ENCODE measurements at regions not wholly inside any gene's neighbourhood (a gene's known extent, or its start where the extent isn't known, plus 50 kb on each side); places are given as distances from the start of the nearest gene placed in this dataset.

DNA sequence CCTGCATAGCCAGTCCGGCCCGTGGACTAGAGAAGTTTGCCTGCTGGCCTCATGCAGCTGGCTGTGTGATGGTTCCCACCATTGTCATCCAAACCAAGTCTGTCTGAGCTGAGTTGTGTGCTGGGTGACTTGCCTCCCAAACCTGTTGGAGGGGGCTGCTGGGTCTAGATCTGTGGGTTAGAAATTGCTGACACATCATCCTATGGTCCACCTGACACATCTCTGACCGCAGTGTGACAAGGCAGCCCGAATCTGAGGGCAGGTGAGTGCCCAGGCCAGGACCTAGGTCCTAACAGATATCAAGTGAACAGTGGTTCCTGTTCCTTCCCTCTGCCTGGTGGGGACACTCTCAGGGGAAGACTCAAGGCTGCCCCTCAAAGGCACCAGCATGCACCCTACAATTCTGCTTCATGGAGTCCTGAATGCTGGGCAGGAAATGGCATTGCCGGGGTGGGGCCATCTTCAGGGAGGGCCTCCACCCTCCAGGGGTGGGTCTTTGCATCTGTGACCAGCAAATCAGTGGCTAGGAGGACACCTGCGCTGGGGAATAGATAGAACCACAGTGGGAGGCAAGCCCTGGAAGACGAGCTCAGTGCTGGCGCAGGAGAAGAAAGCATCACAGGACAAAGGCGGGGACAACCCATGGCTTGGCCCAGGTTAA is 117.9 kb upstream of the ID2 start:
- no peak for DNase-seq

- no peak for DNase-seq
These were observed 117.4 kb upstream of the ID2 start for GRCh38 chr2:8564475-8564874.

GRCh38 chr2:8565399-8566154 is 116.3 kb upstream of the ID2 start:
- no peak for DNase-seq

- no peak for DNase-seq
These were observed 115.6 kb upstream of the ID2 start for GRCh38 chr2:8566155-8566670.

GRCh38 chr2:8566774-8567468 is 114.9 kb upstream of the ID2 start:
- no peak for DNase-seq

- DNase-seq = no peak
These were observed 114.2 kb upstream of the ID2 start for GRCh38 chr2:8567469-8568260.

GRCh38 chr2:8568543-8569302 is 113.1 kb upstream of the ID2 start:
- DNase-seq = no peak

GRCh38 chr2:8569332-8569930 is 112.4 kb upstream of the ID2 start:
- DNase-seq = no peak

- DNase-seq = no peak
These were observed 111.2 kb upstream of the ID2 start for GRCh38 chr2:8570637-8571036.

DNA sequence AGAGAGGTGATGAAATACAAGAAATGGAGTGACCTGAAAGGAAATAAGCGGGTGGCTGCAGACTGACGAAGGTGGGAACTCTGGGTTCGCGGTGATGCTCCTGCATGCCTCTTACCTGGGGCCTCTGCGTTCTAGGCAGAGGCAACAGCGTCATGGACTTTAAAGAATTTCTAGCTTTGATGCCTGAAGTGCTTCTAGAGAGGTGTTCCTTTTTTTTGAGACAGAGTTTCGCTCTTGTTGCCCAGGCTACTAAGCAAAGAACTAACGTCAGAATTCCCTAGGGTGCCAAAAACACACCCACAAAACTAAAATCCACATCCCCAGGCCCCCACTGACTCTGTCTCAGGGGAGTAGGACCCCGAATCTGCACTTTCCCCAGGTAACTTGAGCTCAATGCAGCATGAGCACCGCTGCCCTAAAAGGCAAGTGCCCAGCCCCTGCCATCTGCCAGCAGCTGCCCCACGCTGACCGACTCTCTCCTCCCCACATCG is 110.5 kb upstream of the ID2 start:
- DNase-seq = no peak

GRCh38 chr2:8571792-8572499 is 109.9 kb upstream of the ID2 start:
- DNase-seq = no peak

GRCh38 chr2:8572712-8573233 is 109.1 kb upstream of the ID2 start:
- no peak for DNase-seq

DNA sequence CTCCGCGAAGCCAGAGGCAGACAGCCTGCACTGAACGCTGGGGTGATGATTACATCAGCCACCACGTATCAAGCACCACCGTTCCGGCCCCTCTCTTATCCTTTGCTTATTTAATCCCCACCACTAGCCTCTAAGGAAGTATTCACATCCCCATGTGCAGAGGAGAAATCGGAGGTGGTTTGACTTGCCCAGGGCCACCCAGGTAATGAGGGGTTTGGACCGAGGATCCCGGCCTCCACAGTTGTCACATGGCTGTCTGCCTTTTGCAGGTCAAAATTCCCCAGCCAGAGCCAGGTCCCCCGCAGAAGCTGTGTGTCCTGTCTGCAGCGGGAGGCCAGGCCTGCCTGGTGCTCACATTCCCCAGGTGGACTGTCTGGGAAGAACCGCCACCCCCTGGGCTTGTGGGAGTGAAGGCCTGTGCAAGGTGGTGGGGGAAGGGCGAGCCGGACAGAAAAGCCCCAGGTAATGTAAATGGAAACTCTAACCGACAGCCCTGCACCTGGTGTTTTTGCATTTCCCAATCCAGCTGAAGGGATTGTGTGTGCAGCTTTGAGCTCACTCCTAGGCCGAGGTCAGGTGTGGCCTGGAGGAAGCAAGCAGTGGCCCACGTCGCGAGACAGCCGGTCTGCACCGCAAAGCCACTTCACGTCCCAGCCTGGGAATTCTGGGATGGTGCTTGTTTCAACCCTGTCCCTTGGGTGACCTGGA is 108.5 kb upstream of the ID2 start:
- DNase-seq = no peak

- no peak for DNase-seq
These were observed 108.0 kb upstream of the ID2 start for GRCh38 chr2:8573942-8574195.

DNA sequence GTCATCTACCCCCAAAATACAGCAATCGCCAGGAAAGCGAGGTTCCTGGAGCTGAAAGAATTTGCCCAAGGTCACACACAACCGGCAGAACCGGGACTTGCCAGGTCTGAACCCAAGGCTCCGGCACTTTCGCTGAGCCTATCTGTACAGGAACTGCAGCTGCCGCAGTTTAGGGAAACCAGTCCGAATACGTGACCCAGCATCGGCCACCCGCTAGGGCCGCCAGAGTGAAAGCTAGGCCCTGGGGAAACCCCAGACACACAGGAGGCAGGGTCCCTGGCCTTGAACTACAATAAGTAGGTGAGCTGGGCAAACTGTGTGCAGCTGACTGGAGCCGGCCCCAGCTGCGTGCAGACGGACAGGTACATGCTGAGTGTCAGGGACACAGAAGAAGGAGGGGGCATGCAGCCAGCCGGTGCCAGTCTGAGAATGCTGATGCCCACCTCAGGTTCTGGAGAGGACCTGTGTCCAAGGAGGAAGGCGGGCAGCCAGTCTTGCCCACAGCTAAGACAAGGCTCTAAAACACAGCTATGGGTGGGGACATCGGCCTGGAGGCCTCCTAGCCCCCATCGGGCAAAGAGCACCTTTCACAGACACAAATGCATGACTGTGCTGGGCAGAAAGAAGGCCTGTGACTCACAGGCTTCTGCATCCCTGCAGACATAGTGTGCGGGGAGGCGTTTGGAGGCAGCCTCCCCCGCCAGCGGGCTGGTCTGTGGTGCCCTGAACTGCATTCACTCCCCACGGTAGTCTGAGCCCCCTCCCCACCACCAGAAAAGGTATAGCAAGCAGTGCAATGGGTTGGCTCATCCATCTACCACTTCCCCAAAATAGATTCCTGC is 107.4 kb upstream of the ID2 start:
- no peak for DNase-seq

- DNase-seq = no peak
These were observed 106.6 kb upstream of the ID2 start for GRCh38 chr2:8575038-8575833.

GRCh38 chr2:8575834-8576423 is 105.9 kb upstream of the ID2 start:
- DNase-seq = no peak

DNA sequence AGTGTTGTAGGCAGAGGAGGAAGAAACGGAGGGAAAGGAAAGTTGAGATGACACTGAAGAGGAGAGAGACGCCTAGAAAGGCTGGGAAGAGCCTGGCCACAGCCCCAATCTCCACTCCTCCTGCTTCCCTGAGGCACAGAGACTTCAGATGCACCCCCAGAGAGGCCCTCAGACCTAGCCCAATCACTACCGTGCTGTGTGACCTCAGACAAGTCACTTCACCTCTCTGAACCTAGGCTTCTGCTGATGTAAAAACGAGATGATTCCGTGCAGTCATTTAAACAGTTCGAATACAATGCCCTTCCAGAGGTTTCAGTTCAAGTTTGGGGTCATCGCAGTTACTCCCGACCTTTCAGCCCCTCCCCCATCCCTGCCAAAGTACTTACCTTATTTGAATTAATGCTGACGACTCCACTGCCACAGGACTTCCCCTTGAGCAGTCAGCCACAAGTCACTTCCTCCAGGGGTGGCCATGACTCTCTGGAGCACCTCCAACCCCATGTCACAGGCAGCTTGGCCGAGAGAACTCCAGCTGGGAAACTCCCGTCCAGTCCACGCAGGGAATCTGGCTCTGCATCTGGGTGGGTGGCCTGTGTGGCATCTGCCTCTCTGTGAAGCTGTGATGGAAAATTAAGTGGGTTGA is 105.2 kb upstream of the ID2 start:
- DNase-seq = no peak

All from NCI-H2227 treated with DMSO at 0.1 percent for 48 hours (cell line).